MCF 10A (cell line): ENCODE measurements at regions not wholly inside any gene's neighbourhood (a gene's known extent, or its start where the extent isn't known, plus 50 kb on each side); places are given as distances from the start of the nearest gene placed in this dataset.
"Not testable (repeated sequence)": the region's sequence is repeated elsewhere in the genome, so short reads cannot be mapped to it uniquely, and the experiment has no call there.

ENCODE experiments used
- BruUV-seq: library from RNA; stranded (reverse); fragments of 400-500 nt; replicated peaks from 2 replicates; lab custom pipeline; 2021; lab: Mats Ljungman, UMichigan
- CTCF ChIA-PET: fragments of 300-600 bp; sonication (Branson Sonifier 250); formaldehyde crosslinking; extraction: SDS; loops from one replicate; lab custom pipeline; 2021; ENCODE audit warnings: antibody characterized with exemption, inconsistent platforms; lab: Yijun Ruan, JAX
- POLR2A ChIA-PET: fragments of 300-600, 350-650 bp; sonication (Branson Sonifier 250); formaldehyde crosslinking; extraction: SDS; loops from one replicate; lab custom pipeline; 2020; ENCODE audit warnings: antibody characterized with exemption, inconsistent platforms; lab: Yijun Ruan, JAX
- DNase-seq: peaks from one replicate; pipeline ENCODE4 v3.0.0-alpha.2; 2018; ENCODE audit not compliant: unreplicated experiment
- H3K27ac Mint-ChIP-seq: one replicate; pipeline ENCODE4 v1.8.0; 2022; ENCODE audit warnings: mild to moderate bottlenecking, low read depth, mixed read lengths; ENCODE audit not compliant: unreplicated experiment
- H3K27me3 Mint-ChIP-seq: one replicate; pipeline ENCODE4 v1.8.0; 2022; ENCODE audit warnings: mixed read lengths; ENCODE audit not compliant: insufficient read depth, unreplicated experiment
- H3K36me3 Mint-ChIP-seq: one replicate; pipeline ENCODE4 v1.8.0; 2022; ENCODE audit warnings: mild to moderate bottlenecking, moderate library complexity, mixed read lengths; ENCODE audit not compliant: insufficient read depth, unreplicated experiment
- H3K4me1 Mint-ChIP-seq: one replicate; pipeline ENCODE4 v1.8.0; 2022; ENCODE audit warnings: mixed read lengths; ENCODE audit not compliant: insufficient read depth, unreplicated experiment
- H3K4me3 Mint-ChIP-seq: one replicate; pipeline ENCODE4 v1.8.0; 2022; ENCODE audit warnings: mild to moderate bottlenecking, moderate library complexity, mixed read lengths; ENCODE audit not compliant: unreplicated experiment
- H3K9me3 Mint-ChIP-seq: one replicate; pipeline ENCODE4 v1.8.0; 2022; ENCODE audit warnings: mixed read lengths; ENCODE audit not compliant: unreplicated experiment
- CTCF ChIP-seq: fragments of 200-600 bp; IDR thresholded peaks from one replicate; pipeline ENCODE4 v1.8.0; 2022; ENCODE audit warnings: antibody characterized with exemption, mild to moderate bottlenecking; ENCODE audit not compliant: unreplicated experiment
- intact Hi-C: fragments of 100-400 bp; cut with micrococcal nuclease; formaldehyde crosslinking; loops from 2 replicates; pipeline ENCODE4 v1.14.1; 2022

DNA sequence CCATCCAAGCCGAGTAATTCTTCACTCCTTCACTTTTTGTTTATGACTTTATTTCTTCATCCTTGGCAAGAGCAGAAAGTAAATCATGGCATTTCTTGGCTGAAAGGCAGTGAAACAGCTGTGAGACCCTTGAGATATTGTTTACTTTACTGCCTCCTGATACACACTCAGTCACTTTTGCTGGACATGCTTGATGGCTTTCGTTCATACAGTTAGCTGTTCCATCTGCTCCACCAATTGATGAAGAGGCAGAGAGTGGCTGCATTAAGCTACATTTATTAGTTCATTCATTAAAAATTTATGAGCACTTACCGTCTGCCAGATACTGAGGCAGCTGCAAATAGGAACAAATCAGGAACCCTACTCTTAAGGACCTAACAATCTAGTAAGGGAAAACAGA lies 184.4 kb upstream of the OR13F1 start:
- POLR2A ChIA-PET = interaction anchor here (1.2 kb wide), 1 partner anchor 71 kb away, joined by 3 read pairs; no protein-coding TSS in a partner anchor
- CTCF ChIA-PET = interaction anchor here (0.6 kb wide), 1 partner anchor 756 kb away, joined by 3 read pairs; no protein-coding TSS in a partner anchor
- intact Hi-C loops = no loop called here
- H3K4me3 Mint-ChIP-seq = no peak overlapping the region
- H3K9me3 Mint-ChIP-seq = no peaks in the 10 kb centered on the region
- no peaks in the 10 kb centered on the region for H3K36me3 Mint-ChIP-seq
- no peaks in the 10 kb centered on the region for H3K4me1 Mint-ChIP-seq
- no peak overlapping the region for H3K27ac Mint-ChIP-seq
- no peak for DNase-seq
- H3K27me3 Mint-ChIP-seq = no peaks in the 10 kb centered on the region
- TF ChIP-seq CTCF = no peak
- BruUV-seq = no TSS peak

DNA sequence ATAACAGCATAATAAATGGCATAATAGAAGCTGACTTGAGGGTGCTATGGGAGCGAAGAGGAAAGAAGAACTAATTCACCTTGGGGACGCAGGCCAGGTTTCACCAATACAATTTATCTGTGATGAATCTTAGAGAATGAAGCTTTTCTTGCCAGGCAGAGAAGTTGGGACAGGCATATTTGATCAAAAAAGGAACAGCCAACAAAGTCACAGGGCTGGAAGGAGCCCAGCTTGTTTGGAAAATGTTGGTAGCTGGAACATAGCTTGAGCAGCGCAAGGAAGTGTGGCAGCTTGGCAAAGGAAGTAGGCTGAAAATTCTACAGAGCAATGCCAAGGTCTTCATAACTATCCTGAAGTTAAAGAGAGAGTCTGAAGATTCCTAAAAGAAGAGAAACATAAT lies 181.5 kb upstream of the OR13F1 start:
- no peaks in the 10 kb centered on the region for H3K27me3 Mint-ChIP-seq
- H3K27ac Mint-ChIP-seq = no peak overlapping the region
- TF ChIP-seq CTCF = no peak
- no peak overlapping the region for H3K4me3 Mint-ChIP-seq
- ChIA-PET CTCF (interaction anchor here (0.5 to 0.8 kb wide), 2 partner anchors 27 to 61 kb away, joined by 3 read pairs; no protein-coding TSS in a partner anchor), POLR2A (no interaction called here)
- H3K9me3 Mint-ChIP-seq = no peaks in the 10 kb centered on the region
- intact Hi-C loops = no loop called here
- no TSS peak for BruUV-seq
- no peak for DNase-seq
- no peaks in the 10 kb centered on the region for H3K4me1 Mint-ChIP-seq
- no peaks in the 10 kb centered on the region for H3K36me3 Mint-ChIP-seq

- H3K9me3 Mint-ChIP-seq, intact Hi-C loops, H3K4me1 Mint-ChIP-seq, H3K36me3 Mint-ChIP-seq, POLR2A ChIA-PET, H3K27me3 Mint-ChIP-seq, H3K27ac Mint-ChIP-seq, DNase-seq, H3K4me3 Mint-ChIP-seq, BruUV-seq, CTCF ChIA-PET: not testable (repeated sequence)
Measured at GRCh38 chr9:104323967-104324694, 179.9 kb upstream of the OR13F1 start.

DNA sequence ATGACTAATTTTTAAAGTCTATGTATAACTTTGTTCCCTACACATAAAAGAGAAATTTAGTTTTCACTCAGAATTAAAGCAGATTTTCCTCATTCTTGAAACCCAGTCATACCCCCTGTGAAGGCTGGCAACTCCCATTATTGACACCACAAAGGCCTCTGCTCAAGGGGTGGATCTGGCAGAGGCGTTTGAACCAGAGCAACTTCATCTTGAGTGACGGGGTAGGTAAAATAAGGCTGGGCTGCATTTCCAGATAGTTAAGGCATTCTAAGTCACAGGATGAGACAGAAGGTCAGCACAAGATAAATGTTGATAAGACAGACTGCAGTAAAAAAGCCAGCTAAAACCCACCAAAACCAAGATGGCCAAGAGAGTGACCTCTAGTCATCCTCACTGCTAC lies 177.2 kb upstream of the OR13F1 start:
- no TSS peak for BruUV-seq
- no peak for TF ChIP-seq CTCF

More for the DNA sequence above, 177.2 kb upstream of the OR13F1 start:
- H3K27me3 Mint-ChIP-seq = no peaks in the 10 kb centered on the region
- H3K9me3 Mint-ChIP-seq = no peaks in the 10 kb centered on the region
- H3K4me1 Mint-ChIP-seq = no peaks in the 10 kb centered on the region
- CTCF ChIA-PET = no interaction called here
- POLR2A ChIA-PET = no interaction called here
- no peak for DNase-seq
- no peaks in the 10 kb centered on the region for H3K36me3 Mint-ChIP-seq
- intact Hi-C loops = no loop called here
- H3K4me3 Mint-ChIP-seq = no peak overlapping the region
- no peak overlapping the region for H3K27ac Mint-ChIP-seq
